Right atrium auricular region (tissue), 2 donors: ENCODE measurements at regions not wholly inside any gene's neighbourhood (a gene's known extent, or its start where the extent isn't known, plus 50 kb on each side); places are given as distances from the start of the nearest gene placed in this dataset.

Experiments
- DNase-seq: peaks from one replicate; pipeline ENCODE4 v3.0.0-alpha.2; 2019; ENCODE audit warnings: low spot score
- H3K27ac ChIP-seq, 2 donors: fragments of 200-600 bp; sonication (generic); 1 replicate in 1 of 2; 2 replicates in 1 of 2; pipeline ENCODE4 v1.5.1; 2016 to 2019
- H3K27me3 ChIP-seq, 2 donors: fragments of 200-600 bp; sonication (generic); one replicate each; pipeline versions ENCODE4 v1.5.1 to v1.6.0; 2017 to 2019
- H3K36me3 ChIP-seq: fragments of 200-600 bp; sonication (generic); one replicate; pipeline ENCODE4 v1.5.1; 2016
- H3K4me1 ChIP-seq, 2 donors: fragments of 200-600 bp; sonication (generic); one replicate each; pipeline versions ENCODE4 v1.5.1 to v1.6.0; 2017 to 2019
- H3K4me3 ChIP-seq, 2 donors: fragments of 200-600 bp; sonication (generic); 1 replicate in 1 of 2; 2 replicates in 1 of 2; pipeline ENCODE4 v1.5.1; 2017 to 2019; ENCODE audit warnings: mild to moderate bottlenecking in 1 of 2, moderate library complexity in 1 of 2
- H3K9me3 ChIP-seq, 2 donors: fragments of 200-600 bp; sonication (generic); one replicate each; pipeline ENCODE4 v1.5.1; 2019
- TF ChIP-seq, protein P1 (sequence below), 2 donors: fragments of 200-600 bp; sonication (generic); IDR thresholded peaks; one replicate each; pipeline ENCODE4 v1.5.1; 2019; ENCODE audit warnings: antibody characterized with exemption in 2 of 2

DNA sequence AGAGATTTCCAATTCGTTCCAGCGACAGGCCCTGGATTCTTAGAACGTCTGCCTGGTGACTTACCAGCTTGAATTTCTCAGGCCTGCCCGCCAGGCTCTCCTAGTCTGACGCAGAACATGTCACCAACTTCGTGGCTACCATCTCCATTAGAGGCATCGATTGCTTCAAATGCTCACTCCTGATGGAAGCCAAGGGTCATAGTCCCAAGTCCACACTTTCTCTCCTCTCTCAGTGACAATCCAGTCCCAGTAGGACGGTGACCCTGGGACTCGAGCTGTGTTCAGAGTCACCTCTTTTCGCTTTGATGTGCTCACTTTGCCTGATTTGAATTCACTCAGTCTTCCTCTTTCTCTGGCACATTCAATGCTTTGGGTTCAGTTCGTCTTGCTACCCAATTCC, 94.8 kb downstream of the GADD45G start:
- H3K4me3 ChIP-seq, result no peak overlapping the region
- TF ChIP-seq, protein P1, sequence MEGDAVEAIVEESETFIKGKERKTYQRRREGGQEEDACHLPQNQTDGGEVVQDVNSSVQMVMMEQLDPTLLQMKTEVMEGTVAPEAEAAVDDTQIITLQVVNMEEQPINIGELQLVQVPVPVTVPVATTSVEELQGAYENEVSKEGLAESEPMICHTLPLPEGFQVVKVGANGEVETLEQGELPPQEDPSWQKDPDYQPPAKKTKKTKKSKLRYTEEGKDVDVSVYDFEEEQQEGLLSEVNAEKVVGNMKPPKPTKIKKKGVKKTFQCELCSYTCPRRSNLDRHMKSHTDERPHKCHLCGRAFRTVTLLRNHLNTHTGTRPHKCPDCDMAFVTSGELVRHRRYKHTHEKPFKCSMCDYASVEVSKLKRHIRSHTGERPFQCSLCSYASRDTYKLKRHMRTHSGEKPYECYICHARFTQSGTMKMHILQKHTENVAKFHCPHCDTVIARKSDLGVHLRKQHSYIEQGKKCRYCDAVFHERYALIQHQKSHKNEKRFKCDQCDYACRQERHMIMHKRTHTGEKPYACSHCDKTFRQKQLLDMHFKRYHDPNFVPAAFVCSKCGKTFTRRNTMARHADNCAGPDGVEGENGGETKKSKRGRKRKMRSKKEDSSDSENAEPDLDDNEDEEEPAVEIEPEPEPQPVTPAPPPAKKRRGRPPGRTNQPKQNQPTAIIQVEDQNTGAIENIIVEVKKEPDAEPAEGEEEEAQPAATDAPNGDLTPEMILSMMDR (IDR thresholded peaks at IDR 0.05), result no peak

DNA sequence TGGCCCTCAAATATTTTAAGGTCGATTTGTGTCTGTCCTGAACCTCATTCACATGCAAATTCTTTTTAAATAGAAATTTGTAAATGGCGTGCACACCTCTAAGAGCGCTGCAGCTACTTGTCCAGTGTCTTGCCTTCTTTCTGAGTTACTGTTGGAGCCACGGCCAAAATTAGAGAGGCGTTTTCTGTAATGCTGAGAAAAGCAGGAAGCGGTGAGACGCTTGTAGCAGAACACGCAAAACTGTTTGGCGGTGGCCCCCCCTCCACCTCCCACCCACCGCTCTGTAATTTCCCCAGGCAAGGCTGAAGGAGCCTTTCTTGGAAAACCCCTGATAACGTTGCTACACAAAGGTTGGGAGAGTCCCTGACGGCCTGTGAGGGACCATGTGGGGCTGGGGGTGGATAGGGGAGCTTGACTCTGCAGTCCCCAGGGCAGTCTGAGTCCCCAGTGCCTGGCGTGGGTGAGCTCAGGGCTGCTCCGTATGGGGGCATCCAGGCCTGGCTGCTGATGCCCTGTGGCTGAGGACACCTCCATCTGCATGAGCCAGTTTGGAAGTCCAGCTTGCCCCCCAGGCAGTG, 96.5 kb downstream of the GADD45G start:
- Histone ChIP-seq H3K27ac (no peak overlapping the region), H3K27me3 (no peaks in the 10 kb centered on the region), H3K4me3 (no peak overlapping the region), H3K9me3 (no peaks in the 10 kb centered on the region), H3K4me1 (no peaks in the 10 kb centered on the region), H3K36me3 (no peaks in the 10 kb centered on the region)
- TF ChIP-seq, protein P1 (IDR thresholded peaks at IDR 0.05), result no peak
- DNase-seq, result no peak

More for the DNA sequence above, 94.8 kb downstream of the GADD45G start:
- H3K27ac ChIP-seq, result no peak overlapping the region
- no peaks in the 10 kb centered on the region for H3K4me1 ChIP-seq
- no peaks in the 10 kb centered on the region for H3K27me3 ChIP-seq
- no peaks in the 10 kb centered on the region for H3K36me3 ChIP-seq
- DNase-seq, result no peak
- H3K9me3 ChIP-seq, result no peaks in the 10 kb centered on the region

DNA sequence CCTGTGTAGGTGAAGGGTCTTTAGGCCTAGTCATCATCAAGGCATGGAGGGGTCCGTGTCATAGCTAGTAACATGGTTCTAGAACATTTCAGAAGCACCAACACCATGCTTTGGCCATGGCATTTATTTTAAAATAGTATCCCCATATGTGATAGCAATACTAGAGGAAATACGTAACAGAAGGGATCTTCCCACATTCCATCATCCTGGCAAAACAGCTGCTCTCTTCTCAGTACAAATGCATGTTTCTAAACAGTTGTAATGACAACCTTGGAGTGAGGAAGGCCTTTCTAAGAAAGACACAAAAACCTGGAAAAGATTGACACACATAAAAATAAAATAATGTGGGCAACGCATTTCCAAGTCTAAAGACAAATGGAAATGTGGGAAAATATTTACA, 97.6 kb downstream of the GADD45G start:
- H3K36me3 ChIP-seq, result no peaks in the 10 kb centered on the region
- H3K4me3 ChIP-seq, result no peak overlapping the region
- peaks cover 0 to 6% of the 10 kb centered on the region in 2 donors for H3K4me1 ChIP-seq
- no peak for DNase-seq
- no peak overlapping the region for H3K27ac ChIP-seq
- H3K27me3 ChIP-seq, result no peaks in the 10 kb centered on the region
- TF ChIP-seq, protein P1 (IDR thresholded peaks at IDR 0.05), result no peak
- no peaks in the 10 kb centered on the region for H3K9me3 ChIP-seq

DNA sequence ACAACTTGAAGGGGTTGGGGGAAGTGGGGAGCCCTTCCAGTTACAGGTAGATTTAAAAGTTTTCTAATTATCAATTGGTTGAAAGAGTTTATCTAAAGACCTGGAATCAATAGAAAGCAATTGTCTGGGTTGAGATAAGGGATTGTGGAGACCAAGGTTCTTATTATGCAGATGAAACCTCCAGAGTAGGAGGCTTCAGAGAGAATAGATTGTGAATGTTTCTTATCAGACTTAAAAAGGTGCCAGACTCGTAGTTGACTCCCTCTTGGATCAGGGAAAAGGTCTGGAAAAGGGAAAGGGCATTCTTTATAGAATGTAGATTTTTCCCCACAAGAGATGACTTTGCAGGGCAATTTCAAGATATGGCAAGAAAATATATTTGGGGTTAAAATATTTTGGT, 100.8 kb downstream of the GADD45G start:
- peaks cover 0 to 6% of the 10 kb centered on the region in 2 donors for H3K4me1 ChIP-seq
- no peaks in the 10 kb centered on the region for H3K9me3 ChIP-seq
- no peaks in the 10 kb centered on the region for H3K27me3 ChIP-seq
- TF ChIP-seq, protein P1 (IDR thresholded peaks at IDR 0.05), result no peak
- DNase-seq, result no peak
- no peaks in the 10 kb centered on the region for H3K36me3 ChIP-seq
- no peak overlapping the region for H3K27ac ChIP-seq
- no peak overlapping the region for H3K4me3 ChIP-seq

DNA sequence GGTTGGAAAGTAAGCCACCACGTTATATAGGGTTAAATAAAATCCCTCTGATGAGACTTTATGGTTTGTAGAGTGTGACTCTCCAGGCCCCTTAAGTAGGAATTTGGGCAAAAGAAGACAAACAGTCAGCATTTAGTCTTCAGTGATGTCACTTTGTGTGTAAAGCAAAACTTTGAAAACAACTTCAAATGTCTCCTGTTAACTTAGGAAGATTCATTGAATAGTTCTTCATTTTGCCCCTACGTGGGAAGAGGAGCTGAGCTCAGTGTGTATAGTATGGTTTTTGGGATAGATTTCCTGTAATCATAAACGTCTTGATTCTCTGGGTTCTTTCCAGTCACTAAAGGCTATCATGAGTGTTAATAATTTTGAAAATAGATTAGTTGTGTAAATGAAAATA, 101.3 kb downstream of the GADD45G start:
- Histone ChIP-seq H3K4me3 (no peak overlapping the region), H3K4me1 (peaks cover 0 to 6% of the 10 kb centered on the region in 2 donors), H3K36me3 (no peaks in the 10 kb centered on the region), H3K9me3 (no peaks in the 10 kb centered on the region), H3K27ac (no peak overlapping the region), H3K27me3 (no peaks in the 10 kb centered on the region)
- no peak for DNase-seq
- TF ChIP-seq, protein P1 (IDR thresholded peaks at IDR 0.05), result no peak

DNA sequence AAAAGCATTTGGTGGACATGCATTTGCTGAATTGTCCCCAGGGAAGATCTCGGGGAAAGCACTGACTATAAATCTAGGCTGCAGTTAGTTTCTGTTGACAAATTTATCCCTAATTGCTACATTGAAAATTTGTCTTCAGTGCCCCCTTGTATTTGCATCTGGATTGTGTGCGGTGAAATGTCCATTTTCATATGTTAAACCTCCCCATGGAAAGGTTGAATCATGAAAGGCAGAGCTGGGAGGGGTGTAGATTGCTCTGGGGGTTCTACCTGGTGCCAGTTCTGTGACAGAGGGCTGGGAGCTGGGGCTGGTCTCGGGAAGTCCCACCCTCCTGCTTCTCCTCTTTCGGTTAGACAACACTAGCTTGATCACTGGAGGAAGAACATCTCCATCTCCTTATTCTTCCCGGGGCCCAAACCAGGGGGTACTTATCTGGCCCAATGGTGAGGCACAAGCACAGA, 101.9 kb downstream of the GADD45G start:
- Histone ChIP-seq H3K4me3 (no peak overlapping the region), H3K27me3 (no peaks in the 10 kb centered on the region), H3K9me3 (no peaks in the 10 kb centered on the region), H3K27ac (peak overlapping the region in 1 of 2 donors; percentile 35), H3K4me1 (peaks cover 0 to 6% of the 10 kb centered on the region in 2 donors), H3K36me3 (no peaks in the 10 kb centered on the region)
- no peak for DNase-seq
- TF ChIP-seq, protein P1 (IDR thresholded peaks at IDR 0.05), result no peak
